Left lung (tissue), 4 donors: ENCODE measurements at regions not wholly inside any gene's neighbourhood (a gene's known extent, or its start where the extent isn't known, plus 50 kb on each side); places are given as distances from the start of the nearest gene placed in this dataset.

Experiments used
- ATAC-seq: fragments of 200-7000 bp; cut with Tn5 transposase; one replicate; pipeline ENCODE4 v1.9.1; 2020; ENCODE audit warnings: moderate library complexity
- DNase-seq, 4 donors: peaks; one replicate each; pipeline ENCODE4 v3.0.0-alpha.2; 2013 to 2020
- H3K27ac ChIP-seq, 2 donors: fragments of 200-600 bp; sonication (generic) in 1 of 2; one replicate each; pipeline versions ENCODE4 v1.5.0 to v1.8.0; 2020 to 2021
- H3K27me3 ChIP-seq, 2 donors: fragments of 200-600 bp; sonication (generic) in 1 of 2; one replicate each; pipeline versions ENCODE4 v1.5.0 to v1.8.0; 2020 to 2021
- H3K36me3 ChIP-seq, 2 donors: fragments of 200-600 bp; sonication (generic) in 1 of 2; one replicate each; pipeline versions ENCODE4 v1.5.0 to v1.8.0; 2020 to 2021
- H3K4me1 ChIP-seq, 2 donors: fragments of 200-600 bp; one replicate each; pipeline ENCODE4 v1.8.0; 2021
- H3K4me3 ChIP-seq, 2 donors: fragments of 200-600 bp; sonication (generic) in 1 of 2; one replicate each; pipeline versions ENCODE4 v1.5.0 to v1.8.0; 2020 to 2021; ENCODE audit warnings: mild to moderate bottlenecking in 1 of 2
- H3K9me3 ChIP-seq, 2 donors: fragments of 200-600 bp; sonication (generic) in 1 of 2; one replicate each; pipeline versions ENCODE4 v1.5.0 to v1.8.0; 2020 to 2021
- CTCF ChIP-seq, 2 donors: fragments of 200-600 bp; sonication (generic) in 1 of 2; IDR thresholded peaks; one replicate each; pipeline versions ENCODE4 v1.5.0 to v1.8.0; 2021; ENCODE audit warnings: antibody characterized with exemption in 2 of 2
- intact Hi-C, 2 donors: fragments of 100-400 bp; cut with DNase I; formaldehyde crosslinking; loops; one replicate each; pipeline versions ENCODE4 v1.11.2 to v1.14.2; 2022
- donor health status: DM: no; HTN: yes; CAD: no.
- donor health status: DM: no; HTN: no; CAD: no.

GRCh38 chr10:55867848-55868247, 493.2 kb downstream of the ZWINT start:
- intact Hi-C loops: no loop called here
- TF ChIP-seq CTCF (IDR thresholded peaks at IDR 0.05): no peak
- Histone ChIP-seq H3K9me3 (no peaks in the 10 kb centered on the region), H3K4me1 (no peaks in the 10 kb centered on the region), H3K27ac (no peak overlapping the region), H3K36me3 (no peaks in the 10 kb centered on the region), H3K27me3 (no peaks in the 10 kb centered on the region), H3K4me3 (no peak overlapping the region)
- DNase-seq (no peak), ATAC-seq (peak; percentile 73)

- no peak for TF ChIP-seq CTCF (IDR thresholded peaks at IDR 0.05)
- Histone ChIP-seq H3K36me3 (no peaks in the 10 kb centered on the region), H3K4me3 (no peak overlapping the region), H3K4me1 (no peaks in the 10 kb centered on the region), H3K27me3 (no peaks in the 10 kb centered on the region), H3K9me3 (peaks cover 0 to 3% of the 10 kb centered on the region in 2 donors), H3K27ac (no peak overlapping the region)
- DNase-seq (no peak), ATAC-seq (no peak)
- intact Hi-C loops: no loop called here
Measured at GRCh38 chr10:55858730-55859129, 502.3 kb downstream of the ZWINT start.

GRCh38 chr10:55852900-55853299, 508.2 kb downstream of the ZWINT start:
- Histone ChIP-seq H3K4me3 (no peak overlapping the region), H3K27me3 (no peaks in the 10 kb centered on the region), H3K36me3 (no peaks in the 10 kb centered on the region), H3K9me3 (no peaks in the 10 kb centered on the region), H3K27ac (no peak overlapping the region), H3K4me1 (no peaks in the 10 kb centered on the region)
- intact Hi-C loops: no loop called here
- DNase-seq: no peak
- TF ChIP-seq CTCF (IDR thresholded peaks at IDR 0.05): no peak
- no peak for ATAC-seq

- Histone ChIP-seq H3K27me3 (no peaks in the 10 kb centered on the region), H3K9me3 (no peaks in the 10 kb centered on the region), H3K4me3 (no peak overlapping the region), H3K27ac (no peak overlapping the region), H3K4me1 (no peaks in the 10 kb centered on the region), H3K36me3 (no peaks in the 10 kb centered on the region)
- DNase-seq (no peak), ATAC-seq (no peak)
- intact Hi-C loops: no loop called here
- no peak for TF ChIP-seq CTCF (IDR thresholded peaks at IDR 0.05)
Measured at GRCh38 chr10:55837273-55837672, 523.8 kb downstream of the ZWINT start.

- TF ChIP-seq CTCF (IDR thresholded peaks at IDR 0.05): no peak
- ATAC-seq (no peak), DNase-seq (no peak)
Measured at GRCh38 chr10:55822096-55822495, 539.0 kb downstream of the ZWINT start.

More at GRCh38 chr10:55822096-55822495, 539.0 kb downstream of the ZWINT start:
- Histone ChIP-seq H3K9me3 (peaks cover 0 to 4% of the 10 kb centered on the region in 2 donors), H3K27me3 (no peaks in the 10 kb centered on the region), H3K36me3 (no peaks in the 10 kb centered on the region), H3K27ac (no peak overlapping the region), H3K4me3 (no peak overlapping the region), H3K4me1 (no peaks in the 10 kb centered on the region)
- intact Hi-C loops: no loop called here
